Stimulated activated CD8-positive, alpha-beta memory T cell treated with anti-CD3 and anti-CD28 coated beads, Interleukin-12 subunit alpha, Interleukin-12 subunit beta, amount 100 ng/mL, for 4 hours (primary cell): ENCODE measurements at regions not wholly inside any gene's neighbourhood (a gene's known extent, or its start where the extent isn't known, plus 50 kb on each side); places are given as distances from the start of the nearest gene placed in this dataset.
"Not testable (repeated sequence)": the region's sequence is repeated elsewhere in the genome, so short reads cannot be mapped to it uniquely, and the experiment has no call there.

Experiments used
- DNase-seq: peaks from one replicate; pipeline ENCODE4 v3.0.0-alpha.2; 2020; ENCODE audit warnings: low read depth

- DNase-seq: no peak
Measured at GRCh38 chr6:140380427-140381218, 1006.2 kb upstream of the CITED2 start.

- DNase-seq: no peak
Measured at GRCh38 chr6:140379919-140380318, 1005.5 kb upstream of the CITED2 start.

GRCh38 chr6:140376209-140376608 is 1001.8 kb upstream of the CITED2 start:
- DNase-seq: no peak

- not testable (repeated sequence) for DNase-seq
Measured at GRCh38 chr6:140373728-140374127, 999.3 kb upstream of the CITED2 start.

GRCh38 chr6:140372064-140372463 is 997.6 kb upstream of the CITED2 start:
- no peak for DNase-seq

GRCh38 chr6:140370976-140371870 is 996.8 kb upstream of the CITED2 start:
- DNase-seq: no peak

- DNase-seq: no peak
Measured at GRCh38 chr6:140370441-140370840, 996.0 kb upstream of the CITED2 start.

GRCh38 chr6:140366991-140367390 is 992.5 kb upstream of the CITED2 start:
- DNase-seq: no peak

- no peak for DNase-seq
Measured at GRCh38 chr6:140364916-140365315, 990.5 kb upstream of the CITED2 start.

- no peak for DNase-seq
Measured at GRCh38 chr6:140360651-140361050, 986.2 kb upstream of the CITED2 start.

GRCh38 chr6:140355476-140355875 is 981.0 kb upstream of the CITED2 start:
- no peak for DNase-seq

- DNase-seq: no peak
Measured at GRCh38 chr6:140354296-140354695, 979.8 kb upstream of the CITED2 start.

- no peak for DNase-seq
Measured at GRCh38 chr6:140353536-140353935, 979.1 kb upstream of the CITED2 start.

GRCh38 chr6:140346428-140346827 is 972.0 kb upstream of the CITED2 start:
- no peak for DNase-seq

GRCh38 chr6:140345935-140346334 is 971.5 kb upstream of the CITED2 start:
- DNase-seq: no peak

- DNase-seq: no peak
Measured at GRCh38 chr6:140344142-140344913, 969.9 kb upstream of the CITED2 start.

GRCh38 chr6:140343128-140343527 is 968.7 kb upstream of the CITED2 start:
- DNase-seq: no peak

GRCh38 chr6:140341272-140341671 is 966.8 kb upstream of the CITED2 start:
- no peak for DNase-seq

- no peak for DNase-seq
Measured at GRCh38 chr6:140340795-140341194, 966.3 kb upstream of the CITED2 start.

GRCh38 chr6:140339084-140339483 is 964.6 kb upstream of the CITED2 start:
- DNase-seq: not testable (repeated sequence)

GRCh38 chr6:140321891-140322290 is 947.4 kb upstream of the CITED2 start:
- no peak for DNase-seq
